ENCODE measurements at regions not wholly inside any gene's neighbourhood (a gene's known extent, or its start where the extent isn't known, plus 50 kb on each side); places are given as distances from the start of the nearest gene placed in this dataset.

- Histone ChIP-seq H3K79me2 (ENCODE audit: insufficient read depth, low read length) (no peaks in the 10 kb centered on the region), H3K9me3 (ENCODE audit: low read length) (no peaks in the 10 kb centered on the region), H3K4me3 (ENCODE audit: low read depth, low read length, poor library complexity, severe bottlenecking) (no peak overlapping the region), H3F3A (ENCODE audit: insufficient read depth, low read length) (no peaks in the 10 kb centered on the region), H3K27ac (ENCODE audit: low read depth, low read length, poor library complexity, severe bottlenecking) (no peak overlapping the region), H3K9me2 (ENCODE audit: low read depth, low read length) (no peaks in the 10 kb centered on the region), H3K27me3 (ENCODE audit: insufficient read depth, low read length) (no peaks in the 10 kb centered on the region; the same call in 1 of the 2 replicates), H3K9ac (ENCODE audit: low read length) (no peak overlapping the region), H3K4me1 (ENCODE audit: insufficient read depth, low read length, severe bottlenecking) (no peaks in the 10 kb centered on the region), H2AFZ (ENCODE audit: low read length) (no peak overlapping the region), H3K36me3 (ENCODE audit: insufficient read depth, low read length) (no peaks in the 10 kb centered on the region), H4K20me1 (ENCODE audit: insufficient read depth, low read length) (no peaks in the 10 kb centered on the region), H3K4me2 (ENCODE audit: low read length) (no peak overlapping the region)
- TF ChIP-seq EZH2 (IDR thresholded peaks at IDR 0.05; ENCODE audit: borderline replicate concordance, low read length), result no peak
- no peak for TF ChIP-seq CTCF (IDR thresholded peaks at IDR 0.05; ENCODE audit: low read length)
Observed at GRCh38 chr9:85178474-85178873, 508.9 kb downstream of the NTRK2 start.

GRCh38 chr9:85173967-85174366 lies 504.4 kb downstream of the NTRK2 start:
- H3K9me3 ChIP-seq (ENCODE audit: low read length), result no peaks in the 10 kb centered on the region
- no peaks in the 10 kb centered on the region for H3K9me2 ChIP-seq (ENCODE audit: low read depth, low read length)
- no peaks in the 10 kb centered on the region for H3K4me1 ChIP-seq (ENCODE audit: insufficient read depth, low read length, severe bottlenecking)
- no peaks in the 10 kb centered on the region for H3F3A ChIP-seq (ENCODE audit: insufficient read depth, low read length)
- no peak overlapping the region for H2AFZ ChIP-seq (ENCODE audit: low read length)
- H3K27me3 ChIP-seq (ENCODE audit: insufficient read depth, low read length), result no peaks in the 10 kb centered on the region; the same call in 1 of the 2 replicates
- no peak overlapping the region for H3K27ac ChIP-seq (ENCODE audit: low read depth, low read length, poor library complexity, severe bottlenecking)
- no peaks in the 10 kb centered on the region for H4K20me1 ChIP-seq (ENCODE audit: insufficient read depth, low read length)
- no peaks in the 10 kb centered on the region for H3K36me3 ChIP-seq (ENCODE audit: insufficient read depth, low read length)
- H3K4me2 ChIP-seq (ENCODE audit: low read length), result no peak overlapping the region
- TF ChIP-seq EZH2 (IDR thresholded peaks at IDR 0.05; ENCODE audit: borderline replicate concordance, low read length) (no peak), CTCF (IDR thresholded peaks at IDR 0.05; ENCODE audit: low read length) (no peak)
- H3K4me3 ChIP-seq (ENCODE audit: low read depth, low read length, poor library complexity, severe bottlenecking), result no peak overlapping the region
- no peaks in the 10 kb centered on the region for H3K79me2 ChIP-seq (ENCODE audit: insufficient read depth, low read length)
- H3K9ac ChIP-seq (ENCODE audit: low read length), result no peak overlapping the region

GRCh38 chr9:85172001-85172978 lies 502.8 kb downstream of the NTRK2 start:
- H3F3A ChIP-seq (ENCODE audit: insufficient read depth, low read length), result no peaks in the 10 kb centered on the region
- H3K9me3 ChIP-seq (ENCODE audit: low read length), result no peaks in the 10 kb centered on the region
- TF ChIP-seq CTCF (IDR thresholded peaks at IDR 0.05; ENCODE audit: low read length) (no peak), EZH2 (IDR thresholded peaks at IDR 0.05; ENCODE audit: borderline replicate concordance, low read length) (no peak)
- H3K27ac ChIP-seq (ENCODE audit: low read depth, low read length, poor library complexity, severe bottlenecking), result no peak overlapping the region
- no peaks in the 10 kb centered on the region for H3K36me3 ChIP-seq (ENCODE audit: insufficient read depth, low read length)
- H3K9me2 ChIP-seq (ENCODE audit: low read depth, low read length), result no peaks in the 10 kb centered on the region
- H3K79me2 ChIP-seq (ENCODE audit: insufficient read depth, low read length), result no peaks in the 10 kb centered on the region
- no peaks in the 10 kb centered on the region for H4K20me1 ChIP-seq (ENCODE audit: insufficient read depth, low read length)
- no peak overlapping the region for H3K9ac ChIP-seq (ENCODE audit: low read length)
- no peaks in the 10 kb centered on the region; the same call in 1 of the 2 replicates for H3K27me3 ChIP-seq (ENCODE audit: insufficient read depth, low read length)
- H3K4me1 ChIP-seq (ENCODE audit: insufficient read depth, low read length, severe bottlenecking), result no peaks in the 10 kb centered on the region
- H3K4me3 ChIP-seq (ENCODE audit: low read depth, low read length, poor library complexity, severe bottlenecking), result no peak overlapping the region
- no peak overlapping the region for H3K4me2 ChIP-seq (ENCODE audit: low read length)
- no peak overlapping the region for H2AFZ ChIP-seq (ENCODE audit: low read length)
